DND-41 (cell line): ENCODE measurements at regions not wholly inside any gene's neighbourhood (a gene's known extent, or its start where the extent isn't known, plus 50 kb on each side); places are given as distances from the start of the nearest gene placed in this dataset.

ENCODE experiments used
- ATAC-seq: fragments of 200-7000 bp; cut with Tn5 transposase; 3 replicates; pipeline ENCODE4 v1.9.1; 2021; ENCODE audit warnings: low read depth; ENCODE audit not compliant: insufficient read depth
- DNase-seq: peaks from one replicate; pipeline ENCODE4 v3.0.0-alpha.2; 2020
- H2AFZ ChIP-seq: 2 replicates; pipeline ENCODE4 v1.6.0; 2012; ENCODE audit warnings: low read depth, low read length
- H3K27ac ChIP-seq: 2 replicates; pipeline ENCODE4 v1.5.1; 2012; ENCODE audit warnings: low read length, inconsistent platforms
- H3K27me3 ChIP-seq: fragments of 200-600 bp; sonication (generic); 2 replicates; pipeline ENCODE4 v1.6.0; 2012; ENCODE audit warnings: low read length, mild to moderate bottlenecking, inconsistent platforms; ENCODE audit not compliant: insufficient read depth, poor library complexity
- H3K36me3 ChIP-seq: 2 replicates; pipeline ENCODE4 v1.5.1; 2012; ENCODE audit warnings: low read length, inconsistent platforms; ENCODE audit not compliant: insufficient read depth
- H3K4me1 ChIP-seq: 2 replicates; pipeline ENCODE4 v1.5.1; 2012; ENCODE audit warnings: mild to moderate bottlenecking, low read length; ENCODE audit not compliant: insufficient read depth
- H3K4me2 ChIP-seq: 2 replicates; pipeline ENCODE4 v1.6.0; 2012; ENCODE audit warnings: mild to moderate bottlenecking, moderate library complexity, low read length, inconsistent platforms; ENCODE audit not compliant: insufficient read depth
- H3K4me3 ChIP-seq, 2 experiments: fragments of 200-600 bp in 1 of 2; shearing (Covaris generic) in 1 of 2; 2 replicates each; pipeline ENCODE4 v1.5.1; 2012 to 2016; ENCODE audit warnings: inconsistent platforms in 2 of 2, low read length in 2 of 2, mild to moderate bottlenecking in 2 of 2, low read depth in 1 of 2, moderate library complexity in 1 of 2
- H3K79me2 ChIP-seq: 2 replicates; pipeline ENCODE4 v1.6.0; 2012; ENCODE audit warnings: low read length, inconsistent platforms; ENCODE audit not compliant: insufficient read depth
- H3K9ac ChIP-seq: 2 replicates; pipeline ENCODE4 v1.6.0; 2012; ENCODE audit warnings: low read depth, mild to moderate bottlenecking, inconsistent platforms, low read length, moderate library complexity
- H3K9me3 ChIP-seq: 2 replicates; pipeline ENCODE4 v1.5.1; 2012; ENCODE audit warnings: low read length, moderate library complexity, mild to moderate bottlenecking, inconsistent platforms; ENCODE audit not compliant: insufficient read depth, severe bottlenecking
- H4K20me1 ChIP-seq: 2 replicates; pipeline ENCODE4 v1.6.0; 2012; ENCODE audit warnings: low read length; ENCODE audit not compliant: insufficient read depth
- EZH2 ChIP-seq: IDR thresholded peaks from 3 replicates; pipeline ENCODE4 v1.6.1; 2012; ENCODE audit warnings: borderline replicate concordance, low read depth, mild to moderate bottlenecking, moderate library complexity, low read length, inconsistent platforms; ENCODE audit not compliant: severe bottlenecking
- TF ChIP-seq, protein P1 (sequence below): IDR thresholded peaks from 2 replicates; pipeline ENCODE4 v1.5.1; 2012; ENCODE audit warnings: borderline replicate concordance, low read length, moderate library complexity, mild to moderate bottlenecking; ENCODE audit not compliant: poor library complexity, severe bottlenecking; ENCODE audit errors: extremely low read depth

DNA sequence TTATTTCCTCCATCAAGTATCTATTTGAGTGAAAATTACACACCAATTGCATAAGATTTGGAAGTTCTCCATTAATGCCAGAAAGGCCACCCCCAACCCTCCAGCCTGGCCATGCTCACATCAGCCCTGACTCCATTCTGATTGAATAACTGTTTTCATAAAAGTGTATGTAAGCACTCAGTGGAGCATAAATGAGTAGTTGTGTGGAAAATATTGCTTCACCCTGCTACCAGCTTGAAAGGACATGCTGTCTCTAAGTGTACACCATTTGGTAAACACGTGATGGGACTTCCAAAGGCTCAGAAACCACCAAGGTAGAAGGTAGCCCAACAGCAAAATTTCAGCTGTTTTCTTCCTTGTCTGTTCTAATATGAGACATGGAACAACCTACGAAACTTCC, 393.8 kb downstream of the ZNF385D start:
- Histone ChIP-seq H3K9me3 (no peaks in the 10 kb centered on the region), H3K36me3 (no peaks in the 10 kb centered on the region), H4K20me1 (no peaks in the 10 kb centered on the region), H3K9ac (no peak overlapping the region), H3K4me3 (no peak overlapping the region), H3K79me2 (no peaks in the 10 kb centered on the region), H3K27ac (no peak overlapping the region), H3K4me1 (no peaks in the 10 kb centered on the region), H3K27me3 (no peaks in the 10 kb centered on the region), H2AFZ (no peak overlapping the region), H3K4me2 (no peak overlapping the region)
- ATAC-seq (no peak), DNase-seq (no peak)
- TF ChIP-seq, protein P1, sequence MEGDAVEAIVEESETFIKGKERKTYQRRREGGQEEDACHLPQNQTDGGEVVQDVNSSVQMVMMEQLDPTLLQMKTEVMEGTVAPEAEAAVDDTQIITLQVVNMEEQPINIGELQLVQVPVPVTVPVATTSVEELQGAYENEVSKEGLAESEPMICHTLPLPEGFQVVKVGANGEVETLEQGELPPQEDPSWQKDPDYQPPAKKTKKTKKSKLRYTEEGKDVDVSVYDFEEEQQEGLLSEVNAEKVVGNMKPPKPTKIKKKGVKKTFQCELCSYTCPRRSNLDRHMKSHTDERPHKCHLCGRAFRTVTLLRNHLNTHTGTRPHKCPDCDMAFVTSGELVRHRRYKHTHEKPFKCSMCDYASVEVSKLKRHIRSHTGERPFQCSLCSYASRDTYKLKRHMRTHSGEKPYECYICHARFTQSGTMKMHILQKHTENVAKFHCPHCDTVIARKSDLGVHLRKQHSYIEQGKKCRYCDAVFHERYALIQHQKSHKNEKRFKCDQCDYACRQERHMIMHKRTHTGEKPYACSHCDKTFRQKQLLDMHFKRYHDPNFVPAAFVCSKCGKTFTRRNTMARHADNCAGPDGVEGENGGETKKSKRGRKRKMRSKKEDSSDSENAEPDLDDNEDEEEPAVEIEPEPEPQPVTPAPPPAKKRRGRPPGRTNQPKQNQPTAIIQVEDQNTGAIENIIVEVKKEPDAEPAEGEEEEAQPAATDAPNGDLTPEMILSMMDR = no peak
- no peak for TF ChIP-seq EZH2

DNA sequence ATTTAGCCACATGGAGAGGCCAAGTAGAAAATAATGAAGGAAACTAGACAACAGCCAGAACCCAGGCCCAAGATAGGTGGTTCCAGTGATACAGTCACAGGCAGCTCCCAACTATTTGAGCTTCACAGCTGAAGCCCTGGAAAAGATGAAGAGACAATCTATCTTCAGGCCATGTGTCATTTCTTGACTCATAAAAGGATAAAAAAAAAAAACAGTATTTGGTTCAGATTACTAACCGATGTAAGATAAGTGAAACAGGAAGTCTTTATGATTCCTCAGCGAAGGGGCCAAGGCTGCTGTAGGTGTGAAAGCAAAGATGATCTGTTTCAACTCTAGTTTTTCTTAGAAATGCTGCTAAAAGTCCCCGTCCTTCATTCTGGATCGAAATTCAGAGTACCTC, 394.6 kb downstream of the ZNF385D start:
- H2AFZ ChIP-seq = no peak overlapping the region
- H3K4me3 ChIP-seq = no peak overlapping the region
- TF ChIP-seq, protein P1 = no peak
- TF ChIP-seq EZH2 = no peak
- no peak overlapping the region for H3K4me2 ChIP-seq
- no peaks in the 10 kb centered on the region for H3K36me3 ChIP-seq
- H3K27ac ChIP-seq = no peak overlapping the region
- H4K20me1 ChIP-seq = no peaks in the 10 kb centered on the region
- no peaks in the 10 kb centered on the region for H3K9me3 ChIP-seq
- H3K79me2 ChIP-seq = no peaks in the 10 kb centered on the region
- ATAC-seq = 0 out of 3 replicates have a peak, but pooled peaks have one; percentile 19
- no peaks in the 10 kb centered on the region for H3K4me1 ChIP-seq
- no peak overlapping the region for H3K9ac ChIP-seq
- no peaks in the 10 kb centered on the region for H3K27me3 ChIP-seq
- no peak for DNase-seq

DNA sequence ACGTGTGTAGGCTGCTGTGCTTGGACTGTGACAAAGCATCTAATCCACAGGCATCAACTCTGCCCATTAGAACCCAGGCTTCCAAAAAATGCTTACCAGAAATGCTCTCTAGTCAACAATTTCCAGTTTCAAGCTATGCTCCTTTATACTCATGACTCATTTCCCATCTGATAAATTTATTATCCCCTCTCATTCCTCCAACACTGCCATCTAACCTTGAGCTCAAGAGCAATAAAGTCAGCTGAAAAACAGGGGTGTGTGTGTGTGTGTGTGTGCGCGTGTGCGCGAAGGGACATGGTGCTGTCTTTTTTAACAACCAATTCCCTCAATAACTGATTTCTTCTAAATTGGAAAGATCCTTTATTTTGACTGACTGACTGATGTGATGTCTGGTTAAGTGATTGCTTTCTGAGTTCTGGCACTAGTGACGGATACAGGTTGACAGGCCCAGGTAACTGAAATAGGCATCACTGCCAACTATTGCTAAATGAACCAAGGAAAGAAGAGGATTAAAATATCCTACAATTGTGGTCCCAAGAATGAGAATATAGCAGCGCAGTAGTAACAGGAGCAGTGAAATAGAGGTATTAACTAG, 405.5 kb downstream of the ZNF385D start:
- no peak for ATAC-seq
- TF ChIP-seq EZH2 = no peak
- TF ChIP-seq, protein P1 = no peak
- Histone ChIP-seq H3K4me3 (no peak overlapping the region), H3K27me3 (no peaks in the 10 kb centered on the region), H2AFZ (no peak overlapping the region), H4K20me1 (no peaks in the 10 kb centered on the region), H3K4me2 (no peak overlapping the region), H3K36me3 (no peaks in the 10 kb centered on the region), H3K27ac (no peak overlapping the region), H3K9me3 (peaks cover 3% of the 10 kb centered on the region), H3K9ac (no peak overlapping the region), H3K79me2 (no peaks in the 10 kb centered on the region), H3K4me1 (no peaks in the 10 kb centered on the region)
- no peak for DNase-seq

DNA sequence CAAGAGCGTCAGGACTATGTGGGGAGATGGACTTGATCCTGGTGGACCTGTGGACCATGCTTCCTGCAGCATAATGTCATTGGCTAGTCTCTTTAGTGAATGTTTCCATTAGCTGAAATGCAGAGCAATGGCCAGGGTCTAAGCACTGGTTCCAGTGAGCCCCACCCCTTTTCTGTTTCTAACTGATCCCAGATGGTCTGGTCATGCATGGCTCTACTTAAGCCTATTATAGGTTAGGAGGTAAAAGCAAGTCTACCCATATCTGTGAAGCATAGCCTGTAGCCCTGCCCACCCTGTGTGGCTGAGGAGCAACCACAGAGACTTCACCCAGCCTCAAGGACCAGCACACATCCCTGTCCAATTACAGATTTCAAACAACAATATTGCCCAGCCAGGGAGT, 419.2 kb downstream of the ZNF385D start:
- Histone ChIP-seq H3K4me3 (no peak overlapping the region), H4K20me1 (no peaks in the 10 kb centered on the region), H3K4me2 (no peak overlapping the region), H3K4me1 (peaks cover 7% of the 10 kb centered on the region; the same call in 1 of the 2 replicates), H3K9me3 (no peaks in the 10 kb centered on the region), H3K79me2 (no peaks in the 10 kb centered on the region), H3K9ac (no peak overlapping the region), H3K27me3 (no peaks in the 10 kb centered on the region), H2AFZ (no peak overlapping the region), H3K36me3 (no peaks in the 10 kb centered on the region), H3K27ac (no peak overlapping the region)
- ATAC-seq = no peak
- no peak for TF ChIP-seq EZH2
- no peak for DNase-seq
